ENCODE measurements at regions not wholly inside any gene's neighbourhood (a gene's known extent, or its start where the extent isn't known, plus 50 kb on each side); places are given as distances from the start of the nearest gene placed in this dataset.
A peak's percentile ranks its signal among the peaks of the same experiment; 100 is the strongest.

- intact Hi-C loops (cut with DNase I), result no loop called here
- H3K9me3 ChIP-seq, result no peaks in the 10 kb centered on the region
- 14 to 31% (median 27%) methylated on average over 1 of the region's 1 CpG for WGBS, 3 donors
- no peaks in the 10 kb centered on the region for H3K27me3 ChIP-seq
- DNase-seq, result no peak
- TF ChIP-seq EP300 (IDR thresholded peaks at IDR 0.05) (no peak), POLR2A (IDR thresholded peaks at IDR 0.05) (no peak)
- TF ChIP-seq, protein P1, sequence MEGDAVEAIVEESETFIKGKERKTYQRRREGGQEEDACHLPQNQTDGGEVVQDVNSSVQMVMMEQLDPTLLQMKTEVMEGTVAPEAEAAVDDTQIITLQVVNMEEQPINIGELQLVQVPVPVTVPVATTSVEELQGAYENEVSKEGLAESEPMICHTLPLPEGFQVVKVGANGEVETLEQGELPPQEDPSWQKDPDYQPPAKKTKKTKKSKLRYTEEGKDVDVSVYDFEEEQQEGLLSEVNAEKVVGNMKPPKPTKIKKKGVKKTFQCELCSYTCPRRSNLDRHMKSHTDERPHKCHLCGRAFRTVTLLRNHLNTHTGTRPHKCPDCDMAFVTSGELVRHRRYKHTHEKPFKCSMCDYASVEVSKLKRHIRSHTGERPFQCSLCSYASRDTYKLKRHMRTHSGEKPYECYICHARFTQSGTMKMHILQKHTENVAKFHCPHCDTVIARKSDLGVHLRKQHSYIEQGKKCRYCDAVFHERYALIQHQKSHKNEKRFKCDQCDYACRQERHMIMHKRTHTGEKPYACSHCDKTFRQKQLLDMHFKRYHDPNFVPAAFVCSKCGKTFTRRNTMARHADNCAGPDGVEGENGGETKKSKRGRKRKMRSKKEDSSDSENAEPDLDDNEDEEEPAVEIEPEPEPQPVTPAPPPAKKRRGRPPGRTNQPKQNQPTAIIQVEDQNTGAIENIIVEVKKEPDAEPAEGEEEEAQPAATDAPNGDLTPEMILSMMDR (IDR thresholded peaks at IDR 0.05), result no peak
- H3K36me3 ChIP-seq, result no peaks in the 10 kb centered on the region
- no peak overlapping the region for H3K4me3 ChIP-seq
- no peaks in the 10 kb centered on the region for H3K4me1 ChIP-seq (ENCODE audit: insufficient read depth)
- no peak overlapping the region for H3K27ac ChIP-seq
These were observed 183.2 kb upstream of the ITGA4 start for GRCh38 chr2:181273986-181274385.

DNA sequence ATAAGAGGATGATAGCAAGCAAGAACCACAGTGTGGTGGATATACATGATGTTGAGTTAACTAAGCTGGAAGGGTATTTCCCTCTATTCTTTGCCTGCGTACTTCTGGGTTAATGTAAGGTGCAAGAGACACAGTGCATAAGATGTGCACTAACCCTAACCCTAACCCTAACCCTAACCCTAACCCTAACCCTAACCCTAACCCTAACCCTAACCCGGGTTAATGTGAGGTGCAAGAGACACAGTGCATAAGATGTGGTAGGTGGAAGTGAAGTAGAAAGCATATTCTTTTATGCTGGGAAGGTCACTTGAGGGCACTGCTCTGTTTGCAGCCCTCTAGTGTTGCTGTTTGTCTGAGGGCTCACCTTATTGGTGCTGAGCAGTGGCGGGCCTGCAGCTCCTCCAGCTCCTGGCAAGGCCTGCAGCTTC is 181.5 kb upstream of the ITGA4 start:
- DNase-seq, result peak in 1 of 5 donors; percentile 21

GRCh38 chr2:181281206-181281832 is 175.9 kb upstream of the ITGA4 start:
- DNase-seq, result no peak
- TF ChIP-seq, protein P1 (IDR thresholded peaks at IDR 0.05), result no peak
- TF ChIP-seq EP300 (IDR thresholded peaks at IDR 0.05) (no peak), POLR2A (IDR thresholded peaks at IDR 0.05) (no peak)
- 79 to 84% (median 83%) methylated on average over 2 of the region's 2 CpGs for WGBS, 3 donors
- Histone ChIP-seq H3K9me3 (no peaks in the 10 kb centered on the region), H3K4me3 (no peak overlapping the region), H3K27ac (no peak overlapping the region), H3K4me1 (ENCODE audit: insufficient read depth) (no peaks in the 10 kb centered on the region), H3K36me3 (no peaks in the 10 kb centered on the region), H3K27me3 (no peaks in the 10 kb centered on the region)
- intact Hi-C loops (cut with DNase I), result no loop called here

More for the DNA sequence above, 181.5 kb upstream of the ITGA4 start:
- 72 to 83% (median 75%) methylated on average over 3 of the region's 3 CpGs for WGBS, 3 donors
- H3K27me3 ChIP-seq, result no peaks in the 10 kb centered on the region
- intact Hi-C loops (cut with DNase I), result loop anchor here in 1 of 4 donors (1.0 kb wide), 1 partner anchor 39 kb away; no protein-coding TSS in a partner anchor
- no peak overlapping the region for H3K4me3 ChIP-seq
- H3K27ac ChIP-seq, result no peak overlapping the region
- no peaks in the 10 kb centered on the region for H3K9me3 ChIP-seq
- H3K4me1 ChIP-seq (ENCODE audit: insufficient read depth), result no peaks in the 10 kb centered on the region
- no peaks in the 10 kb centered on the region for H3K36me3 ChIP-seq
- TF ChIP-seq EP300 (IDR thresholded peaks at IDR 0.05) (no peak), POLR2A (IDR thresholded peaks at IDR 0.05) (no peak)
- TF ChIP-seq, protein P1 (IDR thresholded peaks at IDR 0.05), result no peak

- WGBS, 3 donors, result 30 to 95% (median 68%) methylated on average over 3 of the region's 3 CpGs
- Histone ChIP-seq H3K36me3 (no peaks in the 10 kb centered on the region), H3K4me1 (ENCODE audit: insufficient read depth) (no peaks in the 10 kb centered on the region), H3K27me3 (no peaks in the 10 kb centered on the region), H3K9me3 (no peaks in the 10 kb centered on the region), H3K27ac (no peak overlapping the region), H3K4me3 (no peak overlapping the region)
- no peak for DNase-seq
- no peak for TF ChIP-seq POLR2A (IDR thresholded peaks at IDR 0.05)
- no peak for TF ChIP-seq EP300 (IDR thresholded peaks at IDR 0.05)
- TF ChIP-seq, protein P1 (IDR thresholded peaks at IDR 0.05), result no peak
- intact Hi-C loops (cut with DNase I), result no loop called here
These were observed 172.1 kb upstream of the ITGA4 start for GRCh38 chr2:181285116-181285515.
